Immature natural killer cell (primary cell): ENCODE measurements at regions not wholly inside any gene's neighbourhood (a gene's known extent, or its start where the extent isn't known, plus 50 kb on each side); places are given as distances from the start of the nearest gene placed in this dataset.
"Not testable (repeated sequence)": the region's sequence is repeated elsewhere in the genome, so short reads cannot be mapped to it uniquely, and the experiment has no call there.

Source experiments
- DNase-seq, 3 donors: peaks; one replicate each; pipeline ENCODE4 v3.0.0; 2022; ENCODE audit warnings: mixed read lengths in 1 of 3
- H3K27ac Mint-ChIP-seq, 6 donors: one replicate each; pipeline ENCODE4 v1.8.0; 2020; ENCODE audit warnings: mixed read lengths in 6 of 6, mild to moderate bottlenecking in 5 of 6, inconsistent platforms in 4 of 6, moderate library complexity in 3 of 6
- H3K27me3 Mint-ChIP-seq, 3 donors: one replicate each; pipeline ENCODE4 v1.8.0; 2020 to 2021; ENCODE audit warnings: low read depth in 3 of 3, mild to moderate bottlenecking in 3 of 3, mixed read lengths in 3 of 3, moderate library complexity in 3 of 3, inconsistent platforms in 1 of 3
- H3K36me3 Mint-ChIP-seq, 3 donors: one replicate each; pipeline ENCODE4 v1.8.0; 2020; ENCODE audit warnings: mixed read lengths in 3 of 3, inconsistent platforms in 2 of 3, mild to moderate bottlenecking in 2 of 3
- H3K4me1 Mint-ChIP-seq, 2 donors: one replicate each; pipeline ENCODE4 v1.8.0; 2020; ENCODE audit warnings: inconsistent platforms in 2 of 2, mild to moderate bottlenecking in 2 of 2, mixed read lengths in 2 of 2, moderate library complexity in 1 of 2
- H3K4me3 Mint-ChIP-seq, 5 donors: one replicate each; pipeline ENCODE4 v1.8.0; 2020; ENCODE audit warnings: mild to moderate bottlenecking in 5 of 5, mixed read lengths in 5 of 5, inconsistent platforms in 3 of 5, moderate library complexity in 3 of 5
- H3K9me3 Mint-ChIP-seq, 6 donors: one replicate each; pipeline ENCODE4 v1.8.0; 2020; ENCODE audit warnings: mild to moderate bottlenecking in 6 of 6, mixed read lengths in 6 of 6, inconsistent platforms in 4 of 6, moderate library complexity in 3 of 6

DNA sequence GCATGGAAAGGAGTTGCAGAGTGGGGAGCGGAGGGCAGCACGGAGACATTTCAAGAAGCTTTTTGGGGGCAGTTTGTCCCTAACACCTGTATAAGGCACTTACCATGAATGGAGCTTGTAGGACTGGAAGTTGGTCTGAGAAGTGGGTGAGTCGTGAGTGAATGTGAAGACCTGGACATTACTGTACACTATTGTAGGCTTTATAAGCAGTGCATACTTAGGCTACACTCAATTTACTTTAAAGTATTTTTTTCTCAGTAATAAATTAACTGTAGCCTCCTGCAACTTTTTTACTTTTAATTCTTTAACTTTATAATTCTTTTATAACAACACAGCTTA, 141.6 kb upstream of the ETV3 start:
- Mint-ChIP-seq H3K27ac (no peak overlapping the region), H3K4me3 (no peak overlapping the region), H3K9me3 (no peaks in the 10 kb centered on the region), H3K27me3 (peaks cover 3 to 14% (median 8%) of the 10 kb centered on the region in 3 donors), H3K4me1 (no peaks in the 10 kb centered on the region), H3K36me3 (no peaks in the 10 kb centered on the region)
- no peak for DNase-seq

DNA sequence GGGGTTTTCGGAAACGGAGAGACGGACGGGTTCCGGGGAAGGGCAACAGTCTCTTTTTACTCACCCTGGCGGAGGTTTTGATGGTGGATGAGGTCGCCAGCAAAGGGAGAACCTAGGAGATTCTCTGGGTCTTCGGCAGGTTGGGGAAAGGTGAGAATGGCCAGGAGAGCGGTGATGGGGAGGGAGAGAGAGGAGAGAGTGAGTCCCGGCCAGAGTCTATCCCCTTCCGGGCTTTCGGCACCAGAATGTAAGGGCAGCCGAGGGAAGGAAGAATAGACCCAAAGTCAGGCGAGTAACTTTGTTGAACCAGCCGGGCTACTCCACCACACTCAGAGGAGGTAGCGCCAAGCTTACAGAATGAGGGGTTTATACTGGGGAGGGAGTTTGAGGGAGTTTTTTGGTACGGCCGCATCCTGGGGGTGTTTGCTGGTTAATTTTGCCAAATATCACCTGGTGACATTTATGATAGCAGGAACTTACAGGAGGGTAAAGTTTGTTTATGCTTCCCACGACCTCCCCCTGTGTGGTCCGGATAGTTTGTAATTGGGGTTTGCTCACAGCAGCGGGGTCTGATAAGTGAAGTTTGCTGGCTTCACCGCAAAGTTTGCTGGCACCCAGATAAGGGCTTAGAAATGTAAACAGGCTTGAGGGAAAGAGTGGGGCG, 141.1 kb upstream of the ETV3 start:
- Mint-ChIP-seq H3K27ac (no peak overlapping the region), H3K9me3 (no peaks in the 10 kb centered on the region), H3K36me3 (no peaks in the 10 kb centered on the region), H3K4me3 (no peak overlapping the region), H3K27me3 (peaks cover 3 to 14% (median 8%) of the 10 kb centered on the region in 3 donors), H3K4me1 (no peaks in the 10 kb centered on the region)
- DNase-seq: no peak

DNA sequence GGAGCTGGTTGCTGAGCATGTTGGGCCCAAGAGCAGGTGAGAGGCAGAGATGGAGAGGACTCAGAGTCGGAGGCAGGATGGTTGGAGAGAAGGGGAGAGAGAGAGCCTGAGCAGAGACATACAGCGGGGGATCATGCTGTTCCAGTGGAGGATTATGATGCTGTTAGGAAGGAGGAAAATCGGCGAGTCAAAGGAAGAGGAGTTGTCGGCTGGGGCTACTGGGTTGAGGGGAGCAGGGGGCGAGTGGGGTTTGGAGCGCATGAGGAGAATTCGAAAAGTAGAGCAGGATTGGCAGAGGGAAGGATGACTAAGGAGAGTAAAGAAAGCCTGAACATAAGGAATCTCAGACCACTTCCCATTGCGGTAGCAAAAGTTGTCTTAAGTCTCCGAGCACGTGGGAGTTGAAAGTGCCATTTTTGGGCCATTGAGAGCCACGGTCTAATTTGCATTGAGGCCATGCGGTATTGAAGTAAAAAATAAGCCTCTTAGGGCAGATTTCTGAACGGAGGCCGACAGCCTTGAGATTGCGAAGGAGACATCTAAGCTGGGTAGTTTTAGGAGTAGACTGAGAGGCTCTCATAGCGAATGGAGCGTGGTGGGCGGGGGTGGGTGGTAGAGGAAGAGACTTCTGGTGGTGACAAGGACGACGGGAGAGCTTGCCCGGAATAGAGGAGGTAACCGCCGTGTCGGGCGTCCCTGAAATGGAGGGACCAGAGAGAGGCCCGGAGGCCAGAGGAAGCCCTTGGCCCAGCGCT, 140.4 kb upstream of the ETV3 start:
- H3K4me1 Mint-ChIP-seq: no peaks in the 10 kb centered on the region

DNA sequence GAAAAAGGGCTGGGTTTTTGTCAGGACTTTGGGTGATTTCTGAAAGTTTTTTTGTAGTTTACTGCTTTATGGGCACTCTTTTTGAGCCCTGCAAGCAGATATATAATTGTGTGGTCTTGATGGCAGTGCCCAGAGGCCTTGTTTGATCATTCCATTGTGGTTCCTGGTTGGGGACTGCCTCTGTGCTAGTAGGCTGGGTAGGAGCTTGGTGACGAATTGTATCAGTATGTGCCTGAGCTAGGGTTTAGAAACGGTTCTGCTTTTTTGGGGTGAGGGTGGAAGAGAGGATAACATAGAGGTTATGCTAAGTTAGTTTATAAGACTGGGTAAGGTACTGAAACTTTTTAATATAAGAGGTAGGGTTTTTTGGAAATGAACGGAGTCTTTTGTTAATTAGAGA, 139.7 kb upstream of the ETV3 start:
- no peak overlapping the region for H3K4me3 Mint-ChIP-seq
- DNase-seq: no peak
- peaks cover 3 to 9% (median 8%) of the 10 kb centered on the region in 3 donors for H3K27me3 Mint-ChIP-seq
- no peak overlapping the region for H3K27ac Mint-ChIP-seq
- no peaks in the 10 kb centered on the region for H3K4me1 Mint-ChIP-seq
- no peaks in the 10 kb centered on the region for H3K36me3 Mint-ChIP-seq
- H3K9me3 Mint-ChIP-seq: no peaks in the 10 kb centered on the region

More for the DNA sequence above, 140.4 kb upstream of the ETV3 start:
- DNase-seq: no peak
- H3K27me3 Mint-ChIP-seq: peaks cover 3 to 13% (median 8%) of the 10 kb centered on the region in 3 donors
- H3K27ac Mint-ChIP-seq: no peak overlapping the region
- H3K36me3 Mint-ChIP-seq: no peaks in the 10 kb centered on the region
- no peaks in the 10 kb centered on the region for H3K9me3 Mint-ChIP-seq
- H3K4me3 Mint-ChIP-seq: no peak overlapping the region

DNA sequence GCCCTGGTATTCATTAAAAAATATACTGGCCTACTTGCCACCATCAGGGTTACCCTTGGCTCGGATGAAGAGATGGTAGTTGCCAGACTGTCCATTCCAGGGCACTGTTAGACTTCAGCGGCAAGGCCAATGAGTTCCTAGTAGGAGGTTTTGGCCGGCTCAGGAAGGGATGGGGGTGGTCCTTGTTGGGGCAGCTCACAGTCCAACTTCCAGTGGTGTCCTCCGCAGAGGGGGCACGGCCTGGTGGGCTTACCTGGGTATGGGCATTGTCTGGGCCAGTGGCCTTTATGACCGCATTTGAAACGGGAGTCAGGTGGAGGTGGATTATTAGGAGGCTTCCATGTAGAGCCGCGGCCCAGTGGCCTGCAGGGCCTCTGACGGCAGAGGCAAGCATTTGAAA, 139.1 kb upstream of the ETV3 start:
- Mint-ChIP-seq H3K4me3 (no peak overlapping the region), H3K27ac (no peak overlapping the region), H3K36me3 (no peaks in the 10 kb centered on the region), H3K4me1 (no peaks in the 10 kb centered on the region), H3K27me3 (peaks cover 3 to 8% (median 8%) of the 10 kb centered on the region in 3 donors), H3K9me3 (no peaks in the 10 kb centered on the region)
- no peak for DNase-seq

DNA sequence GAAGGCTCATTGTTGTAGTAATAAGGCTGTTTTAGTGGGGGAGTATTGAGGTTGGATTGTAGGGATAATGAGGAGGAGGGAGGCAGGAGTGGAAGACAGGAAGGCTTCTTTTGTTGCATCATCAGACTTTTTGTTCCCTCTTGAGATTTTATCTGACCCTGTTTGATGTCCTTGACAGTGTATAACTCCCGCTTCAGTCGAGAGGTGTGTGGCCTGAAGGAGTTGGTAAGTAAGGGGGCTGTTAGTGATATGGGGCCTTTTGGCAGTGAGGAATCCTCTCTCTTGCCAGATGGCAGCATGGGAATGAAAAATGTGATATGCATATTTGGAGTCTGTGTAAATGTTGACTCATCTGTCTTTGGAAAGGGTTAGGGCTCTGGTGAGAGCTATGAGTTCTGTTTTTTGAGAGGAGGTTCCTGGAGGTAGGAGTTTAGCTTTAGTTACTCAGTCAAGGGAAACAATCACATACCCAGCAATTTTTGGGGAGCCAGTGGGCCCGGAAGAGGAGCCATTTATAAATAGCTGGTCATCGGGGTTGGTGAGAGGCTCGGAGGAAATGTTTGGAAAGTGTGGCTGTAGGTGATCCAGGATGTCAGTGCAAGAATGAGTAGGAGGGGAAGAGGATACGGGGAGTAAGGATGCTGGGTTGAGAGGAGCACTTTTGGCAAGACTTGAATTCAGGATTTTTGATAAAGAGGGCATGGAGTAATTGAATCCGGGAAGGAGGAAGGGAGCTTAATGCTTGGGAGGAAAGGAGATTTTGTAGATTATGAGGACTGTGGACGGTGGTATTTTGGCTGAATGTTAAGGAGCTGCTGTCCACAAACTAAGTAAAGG, 136.7 kb upstream of the ETV3 start:
- no peak overlapping the region for H3K27ac Mint-ChIP-seq
- DNase-seq: no peak
- H3K27me3 Mint-ChIP-seq: peaks cover 2 to 11% (median 3%) of the 10 kb centered on the region in 3 donors
- H3K9me3 Mint-ChIP-seq: no peaks in the 10 kb centered on the region
- H3K4me1 Mint-ChIP-seq: no peaks in the 10 kb centered on the region
- H3K4me3 Mint-ChIP-seq: no peak overlapping the region
- H3K36me3 Mint-ChIP-seq: no peaks in the 10 kb centered on the region

DNA sequence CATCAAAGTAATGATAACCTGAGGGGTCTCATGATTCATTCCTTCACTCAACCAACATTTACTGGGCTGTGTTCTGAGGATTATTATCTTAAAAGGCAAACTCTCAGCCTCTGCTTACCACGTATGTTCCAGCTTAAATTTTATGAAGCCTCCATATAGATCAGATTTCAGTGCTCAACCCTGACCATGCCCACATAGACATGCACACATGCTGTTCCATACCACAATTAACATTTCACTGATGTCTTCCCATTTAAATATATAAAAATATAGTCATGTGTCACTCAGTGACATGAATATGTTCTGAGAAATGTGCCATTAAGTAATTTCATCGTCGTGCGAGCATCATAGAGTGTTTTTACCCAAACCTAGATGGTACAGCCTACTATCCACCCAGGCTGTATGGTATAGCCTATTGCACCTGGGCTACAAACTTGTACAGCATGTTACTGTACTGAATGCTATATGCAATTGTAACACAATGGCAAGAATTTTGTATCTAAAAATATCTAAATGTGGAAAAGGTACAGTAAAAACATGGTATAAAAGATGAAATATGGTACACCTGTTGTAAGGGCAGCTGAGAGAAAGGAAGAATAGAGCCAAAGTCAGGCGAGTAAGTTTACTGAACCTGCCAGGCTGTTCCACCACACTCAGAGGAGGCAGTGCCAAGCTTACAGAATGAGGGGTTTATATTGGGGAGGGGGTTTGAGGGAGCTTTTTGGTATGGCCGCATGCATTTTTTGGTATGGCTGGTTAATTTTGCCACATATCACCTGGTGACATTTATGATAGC, 134.7 kb upstream of the ETV3 start:
- Mint-ChIP-seq H3K27ac (no peak overlapping the region), H3K9me3 (no peaks in the 10 kb centered on the region), H3K27me3 (peaks cover 0 to 7% (median 0%) of the 10 kb centered on the region in 3 donors), H3K36me3 (no peaks in the 10 kb centered on the region), H3K4me1 (no peaks in the 10 kb centered on the region), H3K4me3 (no peak overlapping the region)
- DNase-seq: no peak

DNA sequence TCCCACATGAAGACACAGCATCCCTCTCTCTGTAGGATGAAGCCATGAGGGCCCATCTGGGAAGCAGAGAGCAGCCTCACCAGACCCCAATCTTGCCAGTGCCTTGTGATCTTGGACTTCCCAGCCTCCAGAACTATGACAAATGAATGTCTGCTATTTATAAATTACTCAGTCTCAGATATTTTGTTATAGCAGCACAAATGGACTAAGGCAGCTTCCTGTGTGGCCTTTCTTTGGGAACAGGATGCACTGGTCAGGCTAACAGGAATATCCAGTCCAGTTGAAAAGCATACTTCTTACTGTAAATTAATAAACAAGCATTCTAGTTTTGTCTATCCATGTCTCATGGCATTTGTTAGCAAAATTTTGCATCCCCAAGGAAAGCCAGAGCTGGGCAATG, 134.1 kb upstream of the ETV3 start:
- Mint-ChIP-seq H3K36me3 (no peaks in the 10 kb centered on the region), H3K27ac (no peak overlapping the region), H3K27me3 (peaks cover 0 to 7% (median 0%) of the 10 kb centered on the region in 3 donors), H3K4me3 (no peak overlapping the region), H3K9me3 (no peaks in the 10 kb centered on the region), H3K4me1 (no peaks in the 10 kb centered on the region)
- DNase-seq: no peak

DNA sequence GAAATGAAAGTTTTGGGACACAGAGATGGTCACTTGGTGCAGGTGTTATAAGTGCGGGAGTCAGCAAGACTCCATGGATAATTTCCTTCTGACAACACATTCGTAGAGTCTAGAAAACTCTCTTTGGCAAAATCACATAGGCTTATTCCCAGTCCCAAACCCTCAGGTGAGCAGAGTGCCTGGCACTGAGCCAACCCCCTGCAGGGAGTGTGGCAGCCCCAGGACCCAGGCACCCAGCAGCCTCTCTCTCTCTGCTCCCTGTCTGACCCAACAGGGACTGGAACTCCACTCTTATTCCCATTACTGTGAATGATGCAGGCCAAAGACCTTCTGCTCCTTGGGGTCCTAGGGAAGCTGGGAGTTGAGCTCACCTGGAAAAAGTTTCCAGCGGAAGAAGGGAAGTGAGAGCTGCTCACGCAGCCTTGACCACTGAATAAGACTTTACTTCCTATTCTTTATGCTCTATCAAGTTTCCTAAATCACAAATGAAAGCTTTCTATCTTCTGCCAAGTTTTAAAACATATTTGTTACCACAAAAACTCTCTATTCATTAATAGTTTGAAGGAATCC, 132.6 kb upstream of the ETV3 start:
- Mint-ChIP-seq H3K27ac (no peak overlapping the region), H3K4me1 (no peaks in the 10 kb centered on the region), H3K9me3 (no peaks in the 10 kb centered on the region), H3K4me3 (no peak overlapping the region), H3K36me3 (no peaks in the 10 kb centered on the region), H3K27me3 (peaks cover 0 to 10% (median 2%) of the 10 kb centered on the region in 3 donors)
- no peak for DNase-seq

DNA sequence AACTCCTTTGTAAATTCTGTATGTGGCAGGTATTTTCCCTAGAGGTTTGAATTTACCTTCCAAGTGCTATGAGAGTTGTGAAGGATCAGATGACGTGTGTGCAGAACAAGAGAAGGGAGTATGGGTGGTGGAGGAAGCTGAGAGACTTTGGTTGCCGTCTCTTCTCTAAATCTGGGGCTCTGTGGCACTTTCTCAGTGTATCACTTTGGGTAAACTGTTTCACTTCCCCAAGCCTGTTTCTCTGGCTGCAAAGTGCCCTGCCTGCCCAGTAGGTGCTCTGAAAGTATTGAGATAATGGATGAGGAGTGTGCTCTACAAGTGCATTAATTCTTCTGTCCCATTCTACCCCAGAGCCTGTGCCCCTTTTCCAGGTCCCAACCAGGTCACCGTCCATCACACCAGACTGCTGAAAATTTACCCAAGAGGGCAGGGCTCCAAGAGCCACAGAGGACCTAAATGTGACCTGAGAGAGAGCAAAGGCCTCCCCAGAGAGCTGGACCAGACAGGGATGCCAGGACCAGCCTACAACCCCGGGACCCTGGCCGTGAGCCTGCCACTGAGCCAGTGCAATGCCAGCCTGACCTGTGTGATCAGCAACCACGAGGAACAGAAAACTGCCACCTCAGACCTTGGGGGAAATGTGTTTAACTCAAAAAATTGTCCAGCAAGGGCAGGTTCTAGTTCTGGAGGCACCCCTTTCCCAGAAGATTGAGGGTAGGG, 131.6 kb upstream of the ETV3 start:
- Mint-ChIP-seq H3K4me3 (no peak overlapping the region), H3K27me3 (peaks cover 0 to 10% (median 2%) of the 10 kb centered on the region in 3 donors), H3K4me1 (no peaks in the 10 kb centered on the region), H3K36me3 (no peaks in the 10 kb centered on the region), H3K9me3 (no peaks in the 10 kb centered on the region), H3K27ac (no peak overlapping the region)
- no peak for DNase-seq

DNA sequence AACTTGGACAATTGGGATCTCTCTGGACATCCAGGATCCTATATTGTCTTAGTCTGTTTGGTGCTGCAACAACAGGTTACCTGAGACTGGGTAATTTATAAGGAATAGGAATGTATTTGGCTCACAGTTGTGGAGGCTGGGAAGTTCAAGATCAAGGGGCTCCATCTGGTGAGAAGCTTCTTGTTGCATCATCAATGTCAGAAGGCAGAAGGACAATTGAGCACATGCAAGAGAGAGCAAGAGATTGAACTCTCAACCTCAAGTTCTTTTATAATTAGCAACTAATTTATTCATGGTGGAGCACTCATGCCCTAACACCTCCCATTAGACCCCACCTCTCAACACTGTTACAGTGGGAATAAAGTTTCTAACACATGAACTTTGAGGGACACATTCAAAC, 124.7 kb upstream of the ETV3 start:
- Mint-ChIP-seq H3K27ac (no peak overlapping the region), H3K36me3 (peaks cover 0 to 3% (median 0%) of the 10 kb centered on the region in 3 donors), H3K27me3 (peaks cover 2 to 9% (median 9%) of the 10 kb centered on the region in 3 donors), H3K4me3 (no peak overlapping the region), H3K4me1 (no peaks in the 10 kb centered on the region), H3K9me3 (peaks cover 0 to 9% (median 2%) of the 10 kb centered on the region in 6 donors)
- no peak for DNase-seq

DNA sequence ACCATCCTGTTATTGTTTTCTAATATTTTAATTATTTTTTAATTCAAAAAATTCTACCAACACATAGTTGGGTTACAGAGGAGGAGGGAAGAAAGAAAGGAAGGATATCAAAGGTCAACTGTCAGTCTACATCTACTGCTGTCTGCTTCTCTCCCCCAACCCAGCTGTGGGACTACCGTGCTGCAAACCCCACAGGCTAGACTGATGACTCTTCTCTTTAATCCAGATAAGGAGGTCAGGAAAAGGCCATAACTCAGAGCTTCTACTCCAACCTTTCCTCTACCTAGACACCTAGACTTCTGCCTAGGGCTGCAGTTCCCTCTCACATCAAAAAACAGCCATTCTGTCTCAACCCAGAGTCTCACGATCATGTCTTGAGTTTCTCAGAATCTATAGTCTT, 124.2 kb upstream of the ETV3 start:
- Mint-ChIP-seq H3K4me3 (no peak overlapping the region), H3K4me1 (no peaks in the 10 kb centered on the region), H3K36me3 (peaks cover 0 to 3% (median 0%) of the 10 kb centered on the region in 3 donors), H3K9me3 (peaks cover 0 to 9% (median 2%) of the 10 kb centered on the region in 6 donors), H3K27me3 (peaks cover 2 to 9% (median 9%) of the 10 kb centered on the region in 3 donors), H3K27ac (no peak overlapping the region)
- no peak for DNase-seq

DNA sequence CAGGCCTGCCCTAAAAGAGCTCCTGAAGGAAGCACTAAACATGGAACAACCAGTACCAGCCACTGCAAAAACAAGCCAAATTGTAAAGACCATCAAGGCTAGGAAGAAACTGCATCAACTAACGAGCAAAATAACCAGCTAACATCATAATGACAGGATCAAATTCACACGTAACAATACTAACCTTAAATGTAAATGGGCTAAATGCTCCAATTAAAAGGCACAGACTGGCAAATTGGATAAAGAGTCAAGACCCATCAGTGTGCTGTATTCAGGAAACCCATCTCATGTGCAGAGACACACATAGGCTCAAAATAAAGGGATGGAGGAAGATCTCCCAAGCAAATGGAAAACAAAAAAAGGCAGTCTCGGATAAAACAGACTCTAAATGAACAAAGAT, 117.7 kb upstream of the ETV3 start:
- not testable (repeated sequence) for H3K36me3 Mint-ChIP-seq, H3K4me1 Mint-ChIP-seq

More for the DNA sequence above, 117.7 kb upstream of the ETV3 start:
- peaks cover 0 to 17% (median 0%) of the 10 kb centered on the region in 3 donors for H3K27me3 Mint-ChIP-seq
- not testable (repeated sequence) for H3K4me3 Mint-ChIP-seq, H3K27ac Mint-ChIP-seq, DNase-seq
- H3K9me3 Mint-ChIP-seq: peaks cover 0 to 15% (median 4%) of the 10 kb centered on the region in 6 donors
